ENCODE measurements at regions not wholly inside any gene's neighbourhood (a gene's known extent, or its start where the extent isn't known, plus 50 kb on each side); places are given as distances from the start of the nearest gene placed in this dataset.

GRCh38 chr10:133006806-133007205 is 64.4 kb upstream of the CFAP46 start:
- Mint-ChIP-seq H3K36me3 (no peaks in the 10 kb centered on the region), H3K9me3 (no peaks in the 10 kb centered on the region), H3K4me1 (no peaks in the 10 kb centered on the region), H3K4me3 (no peak overlapping the region), H3K27ac (no peak overlapping the region), H3K27me3 (peaks cover under 1 to 7% of the 10 kb centered on the region in 2 donors)
- no peak for DNase-seq
- ATAC-seq (replicated peaks): no peak

GRCh38 chr10:133006202-133006601 is 63.8 kb upstream of the CFAP46 start:
- Mint-ChIP-seq H3K36me3 (no peaks in the 10 kb centered on the region), H3K4me1 (no peaks in the 10 kb centered on the region), H3K27ac (no peak overlapping the region), H3K4me3 (no peak overlapping the region), H3K27me3 (peaks cover 6 to 12% of the 10 kb centered on the region in 2 donors), H3K9me3 (no peaks in the 10 kb centered on the region)
- DNase-seq (no peak), ATAC-seq (replicated peaks) (no peak)

- no peak overlapping the region for H3K27ac Mint-ChIP-seq
- H3K36me3 Mint-ChIP-seq: no peaks in the 10 kb centered on the region
- H3K9me3 Mint-ChIP-seq: no peaks in the 10 kb centered on the region
Measured at GRCh38 chr10:133004478-133004877, 62.1 kb upstream of the CFAP46 start.

GRCh38 chr10:133003188-133003587 is 60.8 kb upstream of the CFAP46 start:
- H3K27me3 Mint-ChIP-seq: peaks cover 20% of the 10 kb centered on the region in 2 donors
- H3K27ac Mint-ChIP-seq: no peak overlapping the region
- H3K36me3 Mint-ChIP-seq: no peaks in the 10 kb centered on the region
- DNase-seq (no peak), ATAC-seq (replicated peaks) (no peak)
- no peak overlapping the region for H3K4me3 Mint-ChIP-seq
- H3K9me3 Mint-ChIP-seq: no peaks in the 10 kb centered on the region
- no peaks in the 10 kb centered on the region for H3K4me1 Mint-ChIP-seq

More at GRCh38 chr10:133004478-133004877, 62.1 kb upstream of the CFAP46 start:
- no peak overlapping the region for H3K4me3 Mint-ChIP-seq
- no peak for DNase-seq
- H3K4me1 Mint-ChIP-seq: no peaks in the 10 kb centered on the region
- H3K27me3 Mint-ChIP-seq: peaks cover 17 to 18% of the 10 kb centered on the region in 2 donors
- ATAC-seq (replicated peaks): no peak

- ATAC-seq (replicated peaks) (no peak), DNase-seq (no peak)
- Mint-ChIP-seq H3K27me3 (peaks cover 20% of the 10 kb centered on the region in 2 donors), H3K36me3 (no peaks in the 10 kb centered on the region), H3K27ac (no peak overlapping the region), H3K4me3 (no peak overlapping the region), H3K4me1 (no peaks in the 10 kb centered on the region), H3K9me3 (no peaks in the 10 kb centered on the region)
Measured at GRCh38 chr10:133002685-133003084, 60.3 kb upstream of the CFAP46 start.

- Mint-ChIP-seq H3K4me3 (no peak overlapping the region), H3K36me3 (no peaks in the 10 kb centered on the region), H3K9me3 (peaks cover 0 to 2% of the 10 kb centered on the region in 2 donors), H3K27ac (no peak overlapping the region), H3K27me3 (peaks cover 24 to 25% of the 10 kb centered on the region in 2 donors), H3K4me1 (no peaks in the 10 kb centered on the region)
- no peak for DNase-seq
- ATAC-seq (replicated peaks): no peak
Measured at GRCh38 chr10:133001114-133001513, 58.7 kb upstream of the CFAP46 start.

GRCh38 chr10:133000648-133001047 is 58.3 kb upstream of the CFAP46 start:
- Mint-ChIP-seq H3K36me3 (no peaks in the 10 kb centered on the region), H3K27me3 (peaks cover 24 to 25% of the 10 kb centered on the region in 2 donors), H3K4me3 (no peak overlapping the region), H3K9me3 (peaks cover 0 to 2% of the 10 kb centered on the region in 2 donors), H3K4me1 (no peaks in the 10 kb centered on the region), H3K27ac (no peak overlapping the region)
- DNase-seq (no peak), ATAC-seq (replicated peaks) (no peak)

- Mint-ChIP-seq H3K4me1 (no peaks in the 10 kb centered on the region), H3K27me3 (peaks cover 25 to 28% of the 10 kb centered on the region in 2 donors), H3K4me3 (no peak overlapping the region), H3K36me3 (no peaks in the 10 kb centered on the region), H3K9me3 (peaks cover 0 to 2% of the 10 kb centered on the region in 2 donors), H3K27ac (no peak overlapping the region)
- no peak for ATAC-seq (replicated peaks)
- DNase-seq: no peak
Measured at GRCh38 chr10:132997517-132998265, 55.3 kb upstream of the CFAP46 start.

- Mint-ChIP-seq H3K36me3 (no peaks in the 10 kb centered on the region), H3K27me3 (peaks cover 22 to 25% of the 10 kb centered on the region in 2 donors), H3K4me1 (no peaks in the 10 kb centered on the region), H3K4me3 (no peak overlapping the region), H3K27ac (no peak overlapping the region), H3K9me3 (peaks cover 0 to 2% of the 10 kb centered on the region in 2 donors)
- no peak for ATAC-seq (replicated peaks)
- DNase-seq: no peak
Measured at GRCh38 chr10:132996603-132997343, 54.4 kb upstream of the CFAP46 start.

GRCh38 chr10:132995909-132996602 is 53.7 kb upstream of the CFAP46 start:
- H3K36me3 Mint-ChIP-seq: no peaks in the 10 kb centered on the region
- peaks cover 0 to 2% of the 10 kb centered on the region in 2 donors for H3K9me3 Mint-ChIP-seq
- DNase-seq: no peak
- no peaks in the 10 kb centered on the region for H3K4me1 Mint-ChIP-seq
- H3K27ac Mint-ChIP-seq: no peak overlapping the region
- H3K27me3 Mint-ChIP-seq: peaks cover 17 to 25% of the 10 kb centered on the region in 2 donors
- no peak overlapping the region for H3K4me3 Mint-ChIP-seq
- no peak for ATAC-seq (replicated peaks)

GRCh38 chr10:132994811-132995210 is 52.4 kb upstream of the CFAP46 start:
- no peaks in the 10 kb centered on the region for H3K4me1 Mint-ChIP-seq
- no peak for ATAC-seq (replicated peaks)
- H3K27ac Mint-ChIP-seq: no peak overlapping the region
- H3K27me3 Mint-ChIP-seq: peaks cover 14 to 19% of the 10 kb centered on the region in 2 donors
- no peaks in the 10 kb centered on the region for H3K36me3 Mint-ChIP-seq
- H3K9me3 Mint-ChIP-seq: peaks cover 0 to 2% of the 10 kb centered on the region in 2 donors
- no peak for DNase-seq
- no peak overlapping the region for H3K4me3 Mint-ChIP-seq

- no peak overlapping the region for H3K4me3 Mint-ChIP-seq
- H3K9me3 Mint-ChIP-seq: peaks cover 0 to 2% of the 10 kb centered on the region in 2 donors
Measured at GRCh38 chr10:132994185-132994796, 51.9 kb upstream of the CFAP46 start.

GRCh38 chr10:132993271-132994184 is 51.2 kb upstream of the CFAP46 start:
- Mint-ChIP-seq H3K4me1 (no peaks in the 10 kb centered on the region), H3K9me3 (peaks cover 0 to 2% of the 10 kb centered on the region in 2 donors), H3K27me3 (peaks cover 9 to 13% of the 10 kb centered on the region in 2 donors), H3K27ac (no peak overlapping the region), H3K36me3 (no peaks in the 10 kb centered on the region), H3K4me3 (no peak overlapping the region)
- DNase-seq (no peak), ATAC-seq (replicated peaks) (no peak)

More at GRCh38 chr10:132994185-132994796, 51.9 kb upstream of the CFAP46 start:
- no peak overlapping the region for H3K27ac Mint-ChIP-seq
- no peaks in the 10 kb centered on the region for H3K36me3 Mint-ChIP-seq
- no peak for DNase-seq
- peaks cover 9 to 13% of the 10 kb centered on the region in 2 donors for H3K27me3 Mint-ChIP-seq
- ATAC-seq (replicated peaks): no peak
- no peaks in the 10 kb centered on the region for H3K4me1 Mint-ChIP-seq

All from stimulated activated naive B cell treated with anti-CD40 and anti-IgM and Interleukin-4, amounts not matched to agents 10 μg/mL and 1 μg/mL and 100 μg/mL, for 72 hours (primary cell).